HepG2 (cell line): ENCODE measurements at regions not wholly inside any gene's neighbourhood (a gene's known extent, or its start where the extent isn't known, plus 50 kb on each side); places are given as distances from the start of the nearest gene placed in this dataset.

Source experiments
- ATAC-seq: fragments of 200-7000 bp; cut with Tn5 transposase; 3 replicates; pipeline ENCODE4 v1.9.1; 2020; ENCODE audit warnings: mild to moderate bottlenecking, moderate library complexity
- BruUV-seq: library from RNA; stranded (reverse); fragments of 400-500 nt; replicated peaks from 2 replicates; lab custom pipeline; 2021; lab: Mats Ljungman, UMichigan
- CTCF ChIA-PET: fragments of 300-600 bp; formaldehyde crosslinking; extraction: SDS; loops from one replicate; lab custom pipeline; 2021; ENCODE audit warnings: low total read pairs, inconsistent platforms, low intra/inter-chr PET ratio; lab: Yijun Ruan, JAX
- POLR2A ChIA-PET: fragments of 350-600 bp; sonication (Branson Sonifier 250); formaldehyde crosslinking; loops from one replicate; lab custom pipeline; 2020; ENCODE audit warnings: antibody characterized with exemption, inconsistent platforms; lab: Yijun Ruan, JAX
- DNase-seq: peaks from one replicate; pipeline ENCODE4 v3.0.0-alpha.2; 2015; ENCODE audit warnings: low spot score
- FAIRE-seq: peaks from 3 replicates; lab custom pipeline; 2011; peaks lifted over from hg19 to GRCh38; lab: Jason Lieb, UNC
- H2AFZ ChIP-seq: one replicate; pipeline ENCODE4 v1.6.1; 2011; ENCODE audit warnings: low read length, inconsistent platforms
- H3K27ac ChIP-seq: fragments of 300-600 bp; 3 replicates; pipeline ENCODE4 v1.8.0; 2011; ENCODE audit warnings: mixed run types, mild to moderate bottlenecking, mixed read lengths, low read length, inconsistent platforms; ENCODE audit not compliant: insufficient read depth; ENCODE audit errors: extremely low read length
- H3K27me3 ChIP-seq, 2 experiments: fragments of 200-600 bp in 1 of 2; 2 replicates in 1 of 2; 3 replicates in 1 of 2; pipeline versions ENCODE4 v1.6.0 to v1.8.0; 2011; ENCODE audit warnings: low read length in 2 of 2, mild to moderate bottlenecking in 2 of 2, moderate library complexity in 2 of 2, inconsistent platforms in 1 of 2; ENCODE audit not compliant: insufficient read depth in 2 of 2, control insufficient read depth in 1 of 2
- H3K36me3 ChIP-seq, 2 experiments: fragments of 200-600 bp in 1 of 2; replicated peaks in 1 of 2; 2 replicates in 1 of 2; 3 replicates in 1 of 2; pipeline versions ENCODE4 v1.5.1 to v1.8.0; 2011; ENCODE audit warnings: low read length in 2 of 2, inconsistent platforms in 1 of 2; ENCODE audit not compliant: insufficient read depth in 2 of 2, control insufficient read depth in 1 of 2
- H3K4me1 ChIP-seq: 2 replicates; pipeline ENCODE4 v1.5.1; 2012; ENCODE audit warnings: low read length, inconsistent platforms; ENCODE audit not compliant: insufficient read depth
- H3K4me2 ChIP-seq: 2 replicates; pipeline ENCODE4 v1.6.0; 2011; ENCODE audit warnings: low read depth, low read length, inconsistent platforms
- H3K4me3 ChIP-seq, 3 experiments: fragments of 200-600 bp in 1 of 3; sonication (generic), shearing (Covaris generic) in 1 of 3; replicated peaks in 1 of 3; 2 replicates each; pipeline ENCODE4 v1.5.1; 2011 to 2016; ENCODE audit warnings: low read length in 3 of 3, inconsistent platforms in 2 of 3, low read depth in 2 of 3, mild to moderate bottlenecking in 2 of 3, control low read depth in 1 of 3, mixed read lengths in 1 of 3; ENCODE audit not compliant: insufficient read depth in 1 of 3
- H3K79me2 ChIP-seq: one replicate; pipeline ENCODE4 v1.6.1; 2011; ENCODE audit warnings: low read length, inconsistent platforms; ENCODE audit not compliant: insufficient read depth
- H3K9ac ChIP-seq: 2 replicates; pipeline ENCODE4 v1.6.0; 2011; ENCODE audit warnings: mild to moderate bottlenecking, low read depth, low read length, inconsistent platforms; ENCODE audit not compliant: insufficient read depth
- H3K9me3 ChIP-seq: 2 replicates; pipeline ENCODE4 v1.5.1; 2012; ENCODE audit warnings: mild to moderate bottlenecking, low read length
- H4K20me1 ChIP-seq: 2 replicates; pipeline ENCODE4 v1.6.0; 2011; ENCODE audit warnings: inconsistent platforms, mild to moderate bottlenecking, low read length, moderate library complexity; ENCODE audit not compliant: insufficient read depth
- ARNT2 ChIP-seq: sonication (generic); formaldehyde crosslinking; IDR thresholded peaks from 2 replicates; pipeline ENCODE4 v1.8.0; 2022; ENCODE audit warnings: mild to moderate bottlenecking, low read depth, missing genetic modification reagents, moderate library complexity
- ATF7 ChIP-seq, 2 experiments: fragments of 450-650 bp in 1 of 2; sonication (generic) in 1 of 2; formaldehyde crosslinking in 1 of 2; IDR thresholded peaks; 2 replicates each; pipeline versions ENCODE4 v1.4.0 to v1.6.1; 2016 to 2020; ENCODE audit warnings: antibody characterized with exemption in 1 of 2, mild to moderate bottlenecking in 1 of 2, missing genetic modification reagents in 1 of 2
- CEBPB ChIP-seq: IDR thresholded peaks from 2 replicates; pipeline ENCODE4 v1.6.1; 2011; ENCODE audit warnings: low read depth, low read length, improper control_type of control experiment, borderline replicate concordance
- GABPB1 ChIP-seq: IDR thresholded peaks from 2 replicates; pipeline ENCODE4 v1.6.1; 2016; ENCODE audit warnings: mild to moderate bottlenecking, missing genetic modification reagents, moderate library complexity, missing compliant biosample characterization
- IKZF4 ChIP-seq: sonication (generic); formaldehyde crosslinking; IDR thresholded peaks from 2 replicates; pipeline ENCODE4 v1.5.1; 2020; ENCODE audit warnings: borderline replicate concordance, mild to moderate bottlenecking, low read depth, missing genetic modification reagents; ENCODE audit errors: not compliant biosample characterization
- SMARCC2 ChIP-seq: fragments of 450-650 bp; IDR thresholded peaks from 2 replicates; pipeline ENCODE4 v1.6.1; 2017; ENCODE audit warnings: antibody characterized with exemption, mild to moderate bottlenecking
- SP140L ChIP-seq: sonication (generic); formaldehyde crosslinking; IDR thresholded peaks from 2 replicates; pipeline ENCODE4 v1.4.0; 2020; ENCODE audit warnings: missing genetic modification reagents, borderline replicate concordance
- SP5 ChIP-seq: IDR thresholded peaks from 2 replicates; pipeline ENCODE4 v1.6.1; 2016; ENCODE audit warnings: low read depth, borderline replicate concordance
- SRSF1 ChIP-seq: fragments of 200-400 bp; formaldehyde crosslinking; optimal IDR thresholded peaks from 2 replicates; pipeline ENCODE3; 2017; ENCODE audit warnings: mild to moderate bottlenecking, low read depth, low read length, moderate library complexity
- ZNF607 ChIP-seq: sonication (generic); formaldehyde crosslinking; IDR thresholded peaks from 2 replicates; pipeline ENCODE4 v1.5.1; 2020; ENCODE audit warnings: missing genetic modification reagents, mild to moderate bottlenecking, borderline replicate concordance
- WGBS: methylation state at CpG from one replicate; pipeline ENCODE4 v1.1.6; 2017; ENCODE audit warnings: low lambda C conversion rate; 5-methylcytosine and 5-hydroxymethylcytosine counted together
- in situ Hi-C: cut with HindIII; loops from 2 replicates; pipeline ENCODE4 v1.10.0; 2017; ENCODE audit warnings: low pct_unique_long_range_greater_than_20kb; ENCODE audit not compliant: extremely low pct_ligation_motif_present
- intact Hi-C: fragments of 100-400 bp; cut with micrococcal nuclease; formaldehyde crosslinking; loops from one replicate; pipeline ENCODE4 v1.10.0; 2022; ENCODE audit not compliant: unreplicated experiment
- TF ChIP-seq, protein P1 (sequence below), 2 experiments: fragments of 450-650 bp in 1 of 2; sonication (generic) in 1 of 2; formaldehyde crosslinking; IDR thresholded peaks; 2 replicates each; pipeline versions ENCODE4 v1.5.0 to v1.8.0; 2020 to 2022; ENCODE audit warnings: mild to moderate bottlenecking in 1 of 2, missing genetic modification reagents in 1 of 2

DNA sequence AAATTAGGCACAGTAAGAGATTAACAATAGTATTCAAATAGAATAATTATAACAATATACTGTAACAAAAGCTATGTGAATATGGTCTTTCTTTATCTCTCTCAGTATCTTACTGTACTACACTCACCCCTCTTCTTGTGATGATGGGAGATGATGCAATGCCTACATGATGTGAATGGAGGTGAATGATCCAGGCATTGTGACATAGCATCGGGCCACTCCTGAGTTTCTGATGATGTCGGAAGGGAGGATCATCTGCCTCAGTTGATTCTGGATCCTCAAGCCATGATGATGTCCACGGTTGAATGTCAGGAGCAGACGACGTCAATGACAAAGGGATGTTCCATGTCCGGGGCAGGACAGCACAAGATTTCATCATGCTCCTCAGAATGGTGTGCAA, 268.3 kb upstream of the MGAT5 start:
- no peaks in the 10 kb centered on the region for H3K36me3 ChIP-seq
- H3K27me3 ChIP-seq: peaks cover 2 to 20% of the 10 kb centered on the region in 2 experiments; a peak in 3 of 5 replicates
- no peak overlapping the region for H2AFZ ChIP-seq
- H3K27ac ChIP-seq: no peak overlapping the region
- ATAC-seq: no peak
- no peak for DNase-seq
- H4K20me1 ChIP-seq: no peaks in the 10 kb centered on the region
- intact Hi-C loops (no loop called here), in situ Hi-C loops (no loop called here)
- FAIRE-seq: no peak
- WGBS: 14% methylated on average over 6 of the region's 6 CpGs
- no TSS peak for BruUV-seq
- POLR2A ChIA-PET: no interaction called here
- H3K9ac ChIP-seq: no peak overlapping the region
- no peaks in the 10 kb centered on the region for H3K9me3 ChIP-seq
- H3K79me2 ChIP-seq: no peaks in the 10 kb centered on the region
- no peak overlapping the region for H3K4me3 ChIP-seq
- H3K4me2 ChIP-seq: no peak overlapping the region
- H3K4me1 ChIP-seq: no peaks in the 10 kb centered on the region
- no peak for TF ChIP-seq GABPB1
- TF ChIP-seq, protein P1, sequence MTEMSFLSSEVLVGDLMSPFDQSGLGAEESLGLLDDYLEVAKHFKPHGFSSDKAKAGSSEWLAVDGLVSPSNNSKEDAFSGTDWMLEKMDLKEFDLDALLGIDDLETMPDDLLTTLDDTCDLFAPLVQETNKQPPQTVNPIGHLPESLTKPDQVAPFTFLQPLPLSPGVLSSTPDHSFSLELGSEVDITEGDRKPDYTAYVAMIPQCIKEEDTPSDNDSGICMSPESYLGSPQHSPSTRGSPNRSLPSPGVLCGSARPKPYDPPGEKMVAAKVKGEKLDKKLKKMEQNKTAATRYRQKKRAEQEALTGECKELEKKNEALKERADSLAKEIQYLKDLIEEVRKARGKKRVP (CRISPR knock-in tag; IDR thresholded peaks at IDR 0.05): peak in 1 of 2 experiments; percentile 29; a peak in 1 of 4 replicates
- TF ChIP-seq CEBPB: peak; percentile 61
- 0 out of 2 replicates have a peak, but pooled peaks have one; percentile 54 for TF ChIP-seq ATF7 (IDR thresholded peaks at IDR 0.05)
- no peak for TF ChIP-seq ATF7 (CRISPR knock-in tag; IDR thresholded peaks at IDR 0.05)
- CTCF ChIA-PET: no interaction called here

DNA sequence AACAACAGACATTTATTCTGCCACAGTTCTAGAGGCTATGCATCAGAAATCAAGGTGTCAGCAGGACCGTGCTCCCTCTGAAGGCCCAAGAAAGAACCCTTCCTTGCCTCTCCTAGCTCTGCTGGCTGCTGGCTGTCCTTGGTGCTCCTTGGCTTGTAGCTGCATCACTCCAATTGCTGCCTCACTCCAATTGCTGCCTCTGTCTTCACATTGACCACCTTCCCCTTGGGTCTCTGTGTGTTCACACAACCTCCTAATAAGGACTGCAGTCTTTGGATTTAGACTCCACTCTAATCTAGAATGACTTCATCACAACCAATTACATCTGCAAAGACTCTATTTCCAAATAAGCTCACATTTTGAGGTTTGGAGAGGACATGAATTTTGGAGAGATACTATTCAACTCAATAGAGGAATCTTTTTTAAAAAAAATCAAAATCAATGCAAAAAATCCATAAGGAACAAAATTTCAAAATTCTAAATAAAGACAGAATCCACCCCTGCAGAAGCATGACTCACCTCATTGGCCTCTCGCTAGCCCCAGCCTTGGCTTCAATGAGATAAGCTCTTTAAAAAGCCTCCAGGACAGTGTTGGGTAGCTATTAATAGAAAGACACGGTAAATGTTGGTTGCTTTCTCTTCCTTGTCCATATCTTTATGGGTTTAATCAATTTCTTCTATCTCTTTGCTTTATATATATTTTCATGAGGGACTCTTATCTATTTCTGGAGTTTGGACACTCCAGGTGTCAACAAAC, 267.6 kb upstream of the MGAT5 start:
- no peak overlapping the region for H3K4me2 ChIP-seq
- no peaks in the 10 kb centered on the region for H3K9me3 ChIP-seq
- 0% methylated on average over 3 of the region's 3 CpGs for WGBS
- no peak for TF ChIP-seq ZNF607 (CRISPR knock-in tag)
- TF ChIP-seq SRSF1: no peak
- no peak for TF ChIP-seq SMARCC2
- TF ChIP-seq IKZF4: no peak
- no peak for TF ChIP-seq SP5 (CRISPR knock-in tag)
- TF ChIP-seq SP140L (CRISPR knock-in tag): no peak
- TF ChIP-seq ARNT2 (CRISPR knock-in tag): no peak
- TF ChIP-seq, all 625 proteins: peak for 0
- peaks cover 2 to 20% of the 10 kb centered on the region in 2 experiments; a peak in 3 of 5 replicates for H3K27me3 ChIP-seq
- no peaks in the 10 kb centered on the region for H3K4me1 ChIP-seq
- intact Hi-C loops (no loop called here), in situ Hi-C loops (no loop called here)
- no peaks in the 10 kb centered on the region for H4K20me1 ChIP-seq
- no peak overlapping the region for H2AFZ ChIP-seq
- ATAC-seq (no peak), DNase-seq (no peak), FAIRE-seq (no peak)
- no TSS peak for BruUV-seq
- ChIA-PET POLR2A (no interaction called here), CTCF (no interaction called here)
- no peaks in the 10 kb centered on the region for H3K79me2 ChIP-seq
- H3K9ac ChIP-seq: no peak overlapping the region
- H3K36me3 ChIP-seq: no peaks in the 10 kb centered on the region
- H3K4me3 ChIP-seq: no peak overlapping the region
- H3K27ac ChIP-seq: no peak overlapping the region
